ENCODE measurements at regions not wholly inside any gene's neighbourhood (a gene's known extent, or its start where the extent isn't known, plus 50 kb on each side); places are given as distances from the start of the nearest gene placed in this dataset.

GRCh38 chr13:76790980-76791819, 95.0 kb downstream of the KCTD12 start:
- no peak overlapping the region for H3K4me3 ChIP-seq (ENCODE audit: insufficient read depth, low read depth, low read length)
- Mint-ChIP-seq H3K4me1 (ENCODE audit: low read depth, unreplicated experiment) (peaks cover 14% of the 10 kb centered on the region), H3K36me3 (ENCODE audit: low read depth, unreplicated experiment) (no peaks in the 10 kb centered on the region), H3K9me3 (ENCODE audit: unreplicated experiment) (no peaks in the 10 kb centered on the region), H3K27me3 (ENCODE audit: low read depth, unreplicated experiment) (no peaks in the 10 kb centered on the region), H3K27ac (ENCODE audit: unreplicated experiment) (no peak overlapping the region), H3K4me3 (ENCODE audit: unreplicated experiment) (no peak overlapping the region)
- TF ChIP-seq EZH2 (IDR thresholded peaks at IDR 0.05; ENCODE audit: insufficient read depth, low read length): no peak
- no peak for TF ChIP-seq CTCF (IDR thresholded peaks at IDR 0.05; ENCODE audit: insufficient read depth, low read depth, low read length)
- DNase-seq (ENCODE audit: low read depth) (peak; percentile 39), FAIRE-seq (no peak)
- no peaks in the 10 kb centered on the region for H3K27me3 ChIP-seq (ENCODE audit: insufficient read depth, low read length)
- H4K20me1 ChIP-seq (ENCODE audit: insufficient read depth, low read length): no peaks in the 10 kb centered on the region
- peak overlapping the region; percentile 29 for H2AFZ ChIP-seq (ENCODE audit: low read depth, low read length)
- H3K36me3 ChIP-seq (ENCODE audit: insufficient read depth, low read length): no peaks in the 10 kb centered on the region
- H3K79me2 ChIP-seq (ENCODE audit: insufficient read depth, low read length): no peaks in the 10 kb centered on the region
- H3K9ac ChIP-seq (ENCODE audit: low read length): no peak overlapping the region
- H3K4me1 ChIP-seq (ENCODE audit: insufficient read depth, low read length): peaks cover 19% of the 10 kb centered on the region
- H3K27ac ChIP-seq (ENCODE audit: low read depth, low read length): no peak overlapping the region
- no peaks in the 10 kb centered on the region for H3K9me3 ChIP-seq (ENCODE audit: insufficient read depth, low read depth, low read length)
- H3K4me2 ChIP-seq (ENCODE audit: low read length): peak overlapping the region; percentile 36

DNA sequence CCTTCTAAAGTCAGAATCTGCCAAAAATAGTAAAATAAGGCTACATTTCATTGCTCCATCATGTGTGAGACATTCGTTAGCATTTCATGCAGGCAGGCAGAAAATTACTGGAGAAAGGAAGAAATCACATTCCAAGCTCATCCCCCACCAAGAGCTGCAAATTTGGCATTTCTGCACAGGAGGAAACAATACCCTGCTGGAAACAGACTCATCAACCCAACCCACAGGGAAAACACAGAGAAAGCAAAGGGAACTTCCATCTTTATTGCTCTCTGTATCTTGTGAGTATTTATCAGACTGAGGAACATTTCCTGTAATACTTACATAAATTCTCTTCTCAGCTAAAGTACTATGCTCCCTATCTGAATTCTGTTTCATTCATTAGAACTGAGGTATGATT, 95.7 kb downstream of the KCTD12 start:
- DNase-seq (ENCODE audit: low read depth): no peak
- Histone ChIP-seq H3K4me2 (ENCODE audit: low read length) (peak overlapping the region; percentile 16), H3K4me3 (ENCODE audit: insufficient read depth, low read depth, low read length) (no peak overlapping the region), H2AFZ (ENCODE audit: low read depth, low read length) (no peak overlapping the region), H3K9ac (ENCODE audit: low read length) (no peak overlapping the region), H3K4me1 (ENCODE audit: insufficient read depth, low read length) (peaks cover 19% of the 10 kb centered on the region), H3K9me3 (ENCODE audit: insufficient read depth, low read depth, low read length) (no peaks in the 10 kb centered on the region), H3K79me2 (ENCODE audit: insufficient read depth, low read length) (no peaks in the 10 kb centered on the region), H3K36me3 (ENCODE audit: insufficient read depth, low read length) (no peaks in the 10 kb centered on the region), H3K27ac (ENCODE audit: low read depth, low read length) (no peak overlapping the region), H3K27me3 (ENCODE audit: insufficient read depth, low read length) (no peaks in the 10 kb centered on the region), H4K20me1 (ENCODE audit: insufficient read depth, low read length) (no peaks in the 10 kb centered on the region)
- Mint-ChIP-seq H3K36me3 (ENCODE audit: low read depth, unreplicated experiment) (no peaks in the 10 kb centered on the region), H3K9me3 (ENCODE audit: unreplicated experiment) (no peaks in the 10 kb centered on the region), H3K4me1 (ENCODE audit: low read depth, unreplicated experiment) (peaks cover 14% of the 10 kb centered on the region), H3K4me3 (ENCODE audit: unreplicated experiment) (no peak overlapping the region), H3K27ac (ENCODE audit: unreplicated experiment) (no peak overlapping the region), H3K27me3 (ENCODE audit: low read depth, unreplicated experiment) (no peaks in the 10 kb centered on the region)
- no peak for TF ChIP-seq EZH2 (IDR thresholded peaks at IDR 0.05; ENCODE audit: insufficient read depth, low read length)
- no peak for TF ChIP-seq CTCF (IDR thresholded peaks at IDR 0.05; ENCODE audit: insufficient read depth, low read depth, low read length)
- FAIRE-seq: no peak

GRCh38 chr13:76783798-76784197, 102.4 kb downstream of the KCTD12 start:
- no peak overlapping the region for H3K9ac ChIP-seq (ENCODE audit: low read length)
- no peak overlapping the region for H3K27ac Mint-ChIP-seq (ENCODE audit: unreplicated experiment)
- no peak overlapping the region for H2AFZ ChIP-seq (ENCODE audit: low read depth, low read length)
- no peaks in the 10 kb centered on the region for H3K36me3 ChIP-seq (ENCODE audit: insufficient read depth, low read length)
- no peaks in the 10 kb centered on the region for H4K20me1 ChIP-seq (ENCODE audit: insufficient read depth, low read length)
- no peaks in the 10 kb centered on the region for H3K4me1 ChIP-seq (ENCODE audit: insufficient read depth, low read length)
- no peaks in the 10 kb centered on the region for H3K79me2 ChIP-seq (ENCODE audit: insufficient read depth, low read length)
- TF ChIP-seq EZH2 (IDR thresholded peaks at IDR 0.05; ENCODE audit: insufficient read depth, low read length) (no peak), CTCF (IDR thresholded peaks at IDR 0.05; ENCODE audit: insufficient read depth, low read depth, low read length) (no peak)
- no peaks in the 10 kb centered on the region for H3K27me3 Mint-ChIP-seq (ENCODE audit: low read depth, unreplicated experiment)
- H3K4me3 Mint-ChIP-seq (ENCODE audit: unreplicated experiment): no peak overlapping the region
- H3K27me3 ChIP-seq (ENCODE audit: insufficient read depth, low read length): no peaks in the 10 kb centered on the region
- H3K36me3 Mint-ChIP-seq (ENCODE audit: low read depth, unreplicated experiment): no peaks in the 10 kb centered on the region
- H3K9me3 ChIP-seq (ENCODE audit: insufficient read depth, low read depth, low read length): no peaks in the 10 kb centered on the region
- peaks cover 3% of the 10 kb centered on the region for H3K9me3 Mint-ChIP-seq (ENCODE audit: unreplicated experiment)
- H3K27ac ChIP-seq (ENCODE audit: low read depth, low read length): no peak overlapping the region
- no peak overlapping the region for H3K4me2 ChIP-seq (ENCODE audit: low read length)
- H3K4me3 ChIP-seq (ENCODE audit: insufficient read depth, low read depth, low read length): no peak overlapping the region
- H3K4me1 Mint-ChIP-seq (ENCODE audit: low read depth, unreplicated experiment): peaks cover 11% of the 10 kb centered on the region
- FAIRE-seq (no peak), DNase-seq (ENCODE audit: low read depth) (no peak)
